Uterus (tissue), 2 donors: ENCODE measurements at regions not wholly inside any gene's neighbourhood (a gene's known extent, or its start where the extent isn't known, plus 50 kb on each side); places are given as distances from the start of the nearest gene placed in this dataset.

Experiments used
- POLR2A ChIP-seq, 2 donors: fragments of 450-650 bp; IDR thresholded peaks; one replicate each; pipeline ENCODE4 v1.6.1; 2016; ENCODE audit warnings: antibody characterized with exemption in 2 of 2, mild to moderate bottlenecking in 1 of 2, moderate library complexity in 1 of 2
- TF ChIP-seq, protein P1 (sequence below), 4 experiments: fragments of 200-600 bp in 2 of 4; fragments of 450-650 bp in 2 of 4; sonication (generic) in 2 of 4; IDR thresholded peaks; one replicate each; pipeline ENCODE4 v1.5.1; 2016 to 2019; ENCODE audit warnings: antibody characterized with exemption in 4 of 4, mild to moderate bottlenecking in 2 of 4, moderate library complexity in 1 of 4

DNA sequence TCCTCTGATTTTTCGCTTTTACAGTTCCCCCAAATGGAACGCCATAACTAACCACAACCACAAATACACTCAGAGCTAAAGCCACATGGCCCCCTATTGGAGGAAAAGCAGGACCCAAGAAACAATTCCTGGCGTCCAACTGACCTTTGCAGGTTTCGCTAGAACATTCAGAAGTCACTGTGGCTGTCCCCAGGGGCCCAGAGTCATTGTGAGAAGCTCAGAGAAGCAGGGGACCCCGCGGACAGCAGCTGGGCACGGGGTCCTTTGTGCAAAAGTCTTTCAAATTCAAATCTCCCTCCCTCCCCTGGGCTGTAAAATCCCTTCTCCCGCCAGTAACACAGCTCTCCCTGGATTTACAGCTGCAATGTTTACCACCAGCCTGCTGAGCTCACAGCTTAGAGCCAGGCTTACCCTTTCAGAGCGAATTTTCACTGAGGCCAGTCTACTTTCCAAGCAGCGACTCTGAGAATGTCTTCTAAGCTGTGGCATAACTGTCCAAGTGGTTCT lies 214.8 kb downstream of the CRLF2 start:
- TF ChIP-seq, protein P1, sequence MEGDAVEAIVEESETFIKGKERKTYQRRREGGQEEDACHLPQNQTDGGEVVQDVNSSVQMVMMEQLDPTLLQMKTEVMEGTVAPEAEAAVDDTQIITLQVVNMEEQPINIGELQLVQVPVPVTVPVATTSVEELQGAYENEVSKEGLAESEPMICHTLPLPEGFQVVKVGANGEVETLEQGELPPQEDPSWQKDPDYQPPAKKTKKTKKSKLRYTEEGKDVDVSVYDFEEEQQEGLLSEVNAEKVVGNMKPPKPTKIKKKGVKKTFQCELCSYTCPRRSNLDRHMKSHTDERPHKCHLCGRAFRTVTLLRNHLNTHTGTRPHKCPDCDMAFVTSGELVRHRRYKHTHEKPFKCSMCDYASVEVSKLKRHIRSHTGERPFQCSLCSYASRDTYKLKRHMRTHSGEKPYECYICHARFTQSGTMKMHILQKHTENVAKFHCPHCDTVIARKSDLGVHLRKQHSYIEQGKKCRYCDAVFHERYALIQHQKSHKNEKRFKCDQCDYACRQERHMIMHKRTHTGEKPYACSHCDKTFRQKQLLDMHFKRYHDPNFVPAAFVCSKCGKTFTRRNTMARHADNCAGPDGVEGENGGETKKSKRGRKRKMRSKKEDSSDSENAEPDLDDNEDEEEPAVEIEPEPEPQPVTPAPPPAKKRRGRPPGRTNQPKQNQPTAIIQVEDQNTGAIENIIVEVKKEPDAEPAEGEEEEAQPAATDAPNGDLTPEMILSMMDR (IDR thresholded peaks at IDR 0.05), result no peak
- TF ChIP-seq POLR2A (IDR thresholded peaks at IDR 0.05), result no peak
